CD14-positive monocyte (primary cell): ENCODE measurements at regions not wholly inside any gene's neighbourhood (a gene's known extent, or its start where the extent isn't known, plus 50 kb on each side); places are given as distances from the start of the nearest gene placed in this dataset.
A peak's percentile ranks its signal among the peaks of the same experiment; 100 is the strongest.

Experiments
- DNase-seq, 3 donors: peaks; one replicate each; pipeline ENCODE4 v3.0.0-alpha.2; 2011 to 2022
- H2AFZ ChIP-seq: 2 replicates; pipeline ENCODE4 v1.6.0; 2012; ENCODE audit warnings: mild to moderate bottlenecking, low read depth, low read length, inconsistent platforms; ENCODE audit not compliant: insufficient read depth, poor library complexity, severe bottlenecking
- H3K27ac ChIP-seq, 2 donors: 1 replicate in 1 of 2; 2 replicates in 1 of 2; pipeline ENCODE4 v1.5.1; 2012 to 2013; ENCODE audit warnings: low read length in 2 of 2, control low read depth in 1 of 2, inconsistent platforms in 1 of 2, low read depth in 1 of 2, mild to moderate bottlenecking in 1 of 2
- H3K27me3 ChIP-seq, 2 donors: one replicate each; pipeline versions ENCODE4 v1.6.0 to v1.6.1; 2011 to 2013; ENCODE audit warnings: low read length in 2 of 2; ENCODE audit not compliant: control insufficient read depth in 2 of 2, insufficient read depth in 2 of 2
- H3K36me3 ChIP-seq, 2 donors: replicated peaks in 1 of 2; 1 replicate in 1 of 2; 2 replicates in 1 of 2; pipeline versions ENCODE4 v1.5.1 to v1.6.1; 2012 to 2013; ENCODE audit warnings: low read length in 2 of 2, control low read depth in 1 of 2, inconsistent platforms in 1 of 2, mild to moderate bottlenecking in 1 of 2; ENCODE audit not compliant: insufficient read depth in 2 of 2, control insufficient read depth in 1 of 2
- H3K4me1 ChIP-seq, 2 donors: 1 replicate in 1 of 2; 2 replicates in 1 of 2; pipeline versions ENCODE4 v1.5.1 to v1.6.1; 2012 to 2013; ENCODE audit warnings: low read length in 2 of 2, control low read depth in 1 of 2, inconsistent platforms in 1 of 2, mild to moderate bottlenecking in 1 of 2, moderate library complexity in 1 of 2; ENCODE audit not compliant: insufficient read depth in 2 of 2, control insufficient read depth in 1 of 2
- H3K4me2 ChIP-seq: replicated peaks from 2 replicates; pipeline ENCODE3; 2012; ENCODE audit warnings: low read length, moderate library complexity, mild to moderate bottlenecking; ENCODE audit not compliant: poor library complexity, severe bottlenecking; ENCODE audit errors: extremely low read depth
- H3K4me3 ChIP-seq, 3 experiments: fragments of 200-600 bp in 1 of 3; sonication (generic) in 1 of 3; replicated peaks in 1 of 3; 1 replicate in 2 of 3; 2 replicates in 1 of 3; pipeline ENCODE4 v1.5.1; 2011 to 2013; ENCODE audit warnings: low read length in 3 of 3, mild to moderate bottlenecking in 3 of 3, control low read depth in 2 of 3, low read depth in 2 of 3, inconsistent platforms in 1 of 3, moderate library complexity in 1 of 3
- H3K79me2 ChIP-seq: 2 replicates; pipeline ENCODE4 v1.6.0; 2012; ENCODE audit warnings: mild to moderate bottlenecking, control low read depth, inconsistent platforms, low read length, moderate library complexity; ENCODE audit not compliant: insufficient read depth
- H3K9ac ChIP-seq: 2 replicates; pipeline ENCODE4 v1.6.0; 2017; ENCODE audit warnings: low read length, mild to moderate bottlenecking; ENCODE audit not compliant: insufficient read depth, poor library complexity, severe bottlenecking
- H3K9me3 ChIP-seq, 2 donors: replicated peaks in 1 of 2; 1 replicate in 1 of 2; 2 replicates in 1 of 2; pipeline versions ENCODE4 v1.5.1 to v1.6.1; 2012 to 2013; ENCODE audit warnings: low read length in 2 of 2, control low read depth in 1 of 2; ENCODE audit not compliant: control insufficient read depth in 1 of 2, insufficient read depth in 1 of 2
- H4K20me1 ChIP-seq: 2 replicates; pipeline ENCODE4 v1.6.0; 2012; ENCODE audit warnings: mild to moderate bottlenecking, low read length, control low read depth, moderate library complexity; ENCODE audit not compliant: insufficient read depth
- H3K27ac Mint-ChIP-seq, 7 donors: one replicate each; pipeline ENCODE4 v1.8.0; 2020; ENCODE audit warnings: mild to moderate bottlenecking in 7 of 7, mixed read lengths in 7 of 7, moderate library complexity in 6 of 7, inconsistent platforms in 2 of 7
- H3K27me3 Mint-ChIP-seq, 3 donors: one replicate each; pipeline ENCODE4 v1.8.0; 2021 to 2022; ENCODE audit warnings: low read depth in 3 of 3, mild to moderate bottlenecking in 3 of 3, mixed read lengths in 3 of 3, moderate library complexity in 3 of 3, inconsistent platforms in 1 of 3
- H3K36me3 Mint-ChIP-seq, 2 donors: one replicate each; pipeline ENCODE4 v1.8.0; 2020; ENCODE audit warnings: mixed read lengths in 2 of 2, inconsistent platforms in 1 of 2, mild to moderate bottlenecking in 1 of 2
- H3K4me1 Mint-ChIP-seq: one replicate; pipeline ENCODE4 v1.8.0; 2020; ENCODE audit warnings: mild to moderate bottlenecking, mixed read lengths
- H3K4me3 Mint-ChIP-seq, 2 donors: one replicate each; pipeline ENCODE4 v1.8.0; 2020; ENCODE audit warnings: mild to moderate bottlenecking in 2 of 2, mixed read lengths in 2 of 2, moderate library complexity in 1 of 2
- H3K9me3 Mint-ChIP-seq, 7 donors: one replicate each; pipeline ENCODE4 v1.8.0; 2020 to 2022; ENCODE audit warnings: mixed read lengths in 7 of 7, mild to moderate bottlenecking in 6 of 7, moderate library complexity in 6 of 7, inconsistent platforms in 2 of 7
- WGBS: methylation state at CpG from one replicate; pipeline ENCODE4 v1.1.5; 2013; ENCODE audit warnings: missing lambda C conversion rate; ENCODE audit not compliant: insufficient coverage; 5-methylcytosine and 5-hydroxymethylcytosine counted together
- intact Hi-C, 2 donors: fragments of 100-400 bp; cut with micrococcal nuclease; formaldehyde crosslinking; loops; one replicate each; pipeline versions ENCODE4 v1.15.0 to v1.15.1; 2023
- TF ChIP-seq, protein P1 (sequence below): fragments of 200-600 bp; IDR thresholded peaks from one replicate; pipeline ENCODE4 v1.8.0; 2022; ENCODE audit warnings: antibody characterized with exemption, mild to moderate bottlenecking

DNA sequence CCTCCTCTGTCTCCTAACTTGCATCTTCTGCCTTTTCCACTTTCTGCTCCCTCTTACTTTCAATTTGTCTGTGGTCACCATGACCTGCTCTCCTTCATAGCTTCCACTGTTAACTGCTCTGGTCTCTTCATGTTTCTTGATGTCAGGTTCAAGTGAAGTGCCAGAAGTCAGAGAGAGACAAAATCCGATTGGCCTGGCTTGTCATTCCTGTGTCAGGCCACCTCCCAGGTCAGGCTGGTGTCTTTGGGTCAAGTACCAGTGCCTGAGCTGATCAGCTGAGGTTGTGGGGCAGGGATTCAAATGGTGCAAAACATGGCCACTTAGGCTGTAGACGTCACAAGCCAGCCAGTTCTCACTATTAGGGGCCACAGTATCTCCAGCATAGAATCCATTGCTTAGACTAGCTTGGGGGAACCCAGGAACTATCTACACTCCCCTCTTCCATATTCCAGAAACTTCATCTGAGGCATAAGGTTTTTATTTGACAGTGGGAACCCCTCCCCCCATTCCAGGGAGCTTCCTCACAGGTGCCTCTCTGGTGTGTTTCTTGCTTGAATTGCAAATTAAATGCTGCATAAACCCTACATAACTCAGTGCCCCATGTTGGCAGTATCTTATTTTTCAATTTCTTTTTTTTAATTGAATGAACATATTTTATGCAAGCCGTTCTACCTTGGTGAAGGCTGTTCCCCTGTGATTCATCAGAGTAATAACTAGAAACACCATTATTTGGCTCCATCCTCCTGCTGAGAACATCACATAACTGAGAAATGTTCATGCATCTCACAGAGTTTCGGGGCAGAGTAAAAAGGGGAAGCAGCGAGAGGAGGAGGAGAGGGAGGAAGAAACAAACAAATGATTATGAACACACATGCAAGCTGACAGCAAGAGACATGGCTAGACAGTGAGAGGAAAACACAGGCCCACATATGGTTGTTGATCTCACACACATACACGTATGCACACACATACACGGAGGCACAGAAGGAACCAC lies 175.8 kb downstream of the TLE3 start:
- peaks cover 10 to 24% (median 14%) of the 10 kb centered on the region in 7 donors for H3K9me3 Mint-ChIP-seq
- peak overlapping the region in 1 of 7 donors; percentile 23 for H3K27ac Mint-ChIP-seq
- intact Hi-C loops = no loop called here
- peaks cover 17 to 20% of the 10 kb centered on the region in 2 donors for H3K9me3 ChIP-seq
- no peak overlapping the region for H3K27ac ChIP-seq
- no peak overlapping the region for H3K4me3 Mint-ChIP-seq
- no peaks in the 10 kb centered on the region for H3K4me1 ChIP-seq
- H3K36me3 Mint-ChIP-seq = no peaks in the 10 kb centered on the region
- 83% methylated on average over 2 of the region's 7 CpGs for WGBS
- H3K27me3 ChIP-seq = no peaks in the 10 kb centered on the region
- H3K36me3 ChIP-seq = no peaks in the 10 kb centered on the region
- no peak overlapping the region for H3K4me3 ChIP-seq
- H3K4me2 ChIP-seq = no peak overlapping the region
- H2AFZ ChIP-seq = no peak overlapping the region
- DNase-seq = no peak
- H3K27me3 Mint-ChIP-seq = peaks cover 5 to 9% (median 7%) of the 10 kb centered on the region in 3 donors
- H3K79me2 ChIP-seq = no peaks in the 10 kb centered on the region
- peaks cover 6% of the 10 kb centered on the region for H3K4me1 Mint-ChIP-seq
- no peaks in the 10 kb centered on the region for H4K20me1 ChIP-seq
- H3K9ac ChIP-seq = no peak overlapping the region
- TF ChIP-seq, protein P1, sequence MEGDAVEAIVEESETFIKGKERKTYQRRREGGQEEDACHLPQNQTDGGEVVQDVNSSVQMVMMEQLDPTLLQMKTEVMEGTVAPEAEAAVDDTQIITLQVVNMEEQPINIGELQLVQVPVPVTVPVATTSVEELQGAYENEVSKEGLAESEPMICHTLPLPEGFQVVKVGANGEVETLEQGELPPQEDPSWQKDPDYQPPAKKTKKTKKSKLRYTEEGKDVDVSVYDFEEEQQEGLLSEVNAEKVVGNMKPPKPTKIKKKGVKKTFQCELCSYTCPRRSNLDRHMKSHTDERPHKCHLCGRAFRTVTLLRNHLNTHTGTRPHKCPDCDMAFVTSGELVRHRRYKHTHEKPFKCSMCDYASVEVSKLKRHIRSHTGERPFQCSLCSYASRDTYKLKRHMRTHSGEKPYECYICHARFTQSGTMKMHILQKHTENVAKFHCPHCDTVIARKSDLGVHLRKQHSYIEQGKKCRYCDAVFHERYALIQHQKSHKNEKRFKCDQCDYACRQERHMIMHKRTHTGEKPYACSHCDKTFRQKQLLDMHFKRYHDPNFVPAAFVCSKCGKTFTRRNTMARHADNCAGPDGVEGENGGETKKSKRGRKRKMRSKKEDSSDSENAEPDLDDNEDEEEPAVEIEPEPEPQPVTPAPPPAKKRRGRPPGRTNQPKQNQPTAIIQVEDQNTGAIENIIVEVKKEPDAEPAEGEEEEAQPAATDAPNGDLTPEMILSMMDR = no peak

DNA sequence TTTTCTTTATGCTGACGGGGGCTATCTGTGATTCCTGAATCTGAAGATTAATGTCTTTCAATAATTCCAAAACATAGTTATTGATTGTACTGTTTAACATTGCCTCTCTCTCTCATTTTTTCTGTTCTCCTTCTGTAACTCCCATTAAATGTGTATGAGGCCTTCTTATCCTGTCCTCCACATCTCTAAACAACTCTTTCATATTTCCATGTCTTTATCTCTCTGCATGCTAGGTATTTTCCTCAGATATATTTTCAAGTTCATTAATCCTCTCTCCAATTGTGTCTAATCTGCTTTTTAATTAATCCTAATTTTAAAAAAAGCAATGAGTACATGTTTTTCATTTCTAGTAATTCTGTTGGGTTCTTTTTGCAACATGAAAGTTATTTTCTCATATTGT lies 173.2 kb downstream of the TLE3 start:
- TF ChIP-seq, protein P1 = no peak
- Mint-ChIP-seq H3K4me3 (no peak overlapping the region), H3K9me3 (peaks cover 13 to 31% (median 18%) of the 10 kb centered on the region in 7 donors), H3K27ac (no peak overlapping the region), H3K4me1 (peaks cover 6% of the 10 kb centered on the region), H3K36me3 (no peaks in the 10 kb centered on the region), H3K27me3 (peaks cover 3 to 7% (median 7%) of the 10 kb centered on the region in 3 donors)
- Histone ChIP-seq H3K4me2 (no peak overlapping the region), H3K36me3 (no peaks in the 10 kb centered on the region), H3K27me3 (no peaks in the 10 kb centered on the region), H3K27ac (no peak overlapping the region), H3K9me3 (peaks cover 21 to 24% of the 10 kb centered on the region in 2 donors), H2AFZ (no peak overlapping the region), H4K20me1 (no peaks in the 10 kb centered on the region), H3K79me2 (no peaks in the 10 kb centered on the region), H3K4me1 (no peaks in the 10 kb centered on the region), H3K9ac (no peak overlapping the region), H3K4me3 (no peak overlapping the region)
- DNase-seq = no peak
- intact Hi-C loops = no loop called here
- no CpG with 5 or more reads among the region's 1 CpG for WGBS
